Fibroblast of the aortic adventitia (primary cell): ENCODE measurements at regions not wholly inside any gene's neighbourhood (a gene's known extent, or its start where the extent isn't known, plus 50 kb on each side); places are given as distances from the start of the nearest gene placed in this dataset.

ENCODE experiments used
- DNase-seq: peaks from one replicate; pipeline ENCODE4 v3.0.0-alpha.2; 2010; ENCODE audit warnings: low read depth
- H3K4me3 ChIP-seq: 2 replicates; pipeline ENCODE4 v1.5.1; 2011; ENCODE audit warnings: low read depth, mild to moderate bottlenecking, control low read depth, low read length, moderate library complexity
- TF ChIP-seq, protein P1 (sequence below): IDR thresholded peaks from 2 replicates; pipeline ENCODE4 v1.5.1; 2011; ENCODE audit warnings: mild to moderate bottlenecking, low read length, control low read depth, inconsistent platforms; ENCODE audit not compliant: insufficient read depth

DNA sequence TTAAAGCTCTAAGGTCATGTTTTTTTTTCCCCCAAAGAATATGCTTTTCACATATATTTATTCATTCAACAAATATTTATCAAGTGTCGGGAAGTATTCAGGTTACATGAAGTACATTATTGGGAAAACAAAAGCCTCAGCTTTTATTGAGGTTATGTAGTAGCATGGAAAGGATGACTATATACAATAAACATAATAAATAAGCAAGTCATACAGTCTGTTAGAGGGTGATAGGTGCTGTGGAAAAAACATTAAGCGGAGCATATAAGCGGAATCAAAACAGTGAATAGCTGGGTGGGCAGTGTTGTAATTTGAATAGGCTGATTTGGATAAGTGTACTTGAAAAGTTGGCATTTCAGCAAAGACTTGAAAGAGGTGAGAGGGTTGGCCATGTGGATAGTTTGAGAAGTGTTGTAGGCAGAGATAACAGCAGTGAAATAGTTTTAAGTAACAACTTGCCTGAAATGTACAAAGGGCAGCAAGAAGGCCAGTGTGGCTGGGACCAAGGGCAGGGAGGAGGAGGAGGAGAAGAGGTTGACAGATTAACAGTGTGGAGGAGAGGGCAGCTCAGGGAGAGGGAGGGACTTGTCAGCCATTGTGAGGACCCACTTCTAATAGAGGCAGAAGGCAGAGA, 558.7 kb downstream of the SPRY1 start:
- TF ChIP-seq, protein P1, sequence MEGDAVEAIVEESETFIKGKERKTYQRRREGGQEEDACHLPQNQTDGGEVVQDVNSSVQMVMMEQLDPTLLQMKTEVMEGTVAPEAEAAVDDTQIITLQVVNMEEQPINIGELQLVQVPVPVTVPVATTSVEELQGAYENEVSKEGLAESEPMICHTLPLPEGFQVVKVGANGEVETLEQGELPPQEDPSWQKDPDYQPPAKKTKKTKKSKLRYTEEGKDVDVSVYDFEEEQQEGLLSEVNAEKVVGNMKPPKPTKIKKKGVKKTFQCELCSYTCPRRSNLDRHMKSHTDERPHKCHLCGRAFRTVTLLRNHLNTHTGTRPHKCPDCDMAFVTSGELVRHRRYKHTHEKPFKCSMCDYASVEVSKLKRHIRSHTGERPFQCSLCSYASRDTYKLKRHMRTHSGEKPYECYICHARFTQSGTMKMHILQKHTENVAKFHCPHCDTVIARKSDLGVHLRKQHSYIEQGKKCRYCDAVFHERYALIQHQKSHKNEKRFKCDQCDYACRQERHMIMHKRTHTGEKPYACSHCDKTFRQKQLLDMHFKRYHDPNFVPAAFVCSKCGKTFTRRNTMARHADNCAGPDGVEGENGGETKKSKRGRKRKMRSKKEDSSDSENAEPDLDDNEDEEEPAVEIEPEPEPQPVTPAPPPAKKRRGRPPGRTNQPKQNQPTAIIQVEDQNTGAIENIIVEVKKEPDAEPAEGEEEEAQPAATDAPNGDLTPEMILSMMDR, result no peak
- no peak for DNase-seq
- no peak overlapping the region for H3K4me3 ChIP-seq

GRCh38 chr4:123956204-123956603, 559.6 kb downstream of the SPRY1 start:
- no peak for DNase-seq
- TF ChIP-seq, protein P1, result no peak
- H3K4me3 ChIP-seq, result no peak overlapping the region

- peak; percentile 43 for DNase-seq
- TF ChIP-seq, protein P1, result no peak
- H3K4me3 ChIP-seq, result no peak overlapping the region
Observed at GRCh38 chr4:123966990-123967769, 570.6 kb downstream of the SPRY1 start.

DNA sequence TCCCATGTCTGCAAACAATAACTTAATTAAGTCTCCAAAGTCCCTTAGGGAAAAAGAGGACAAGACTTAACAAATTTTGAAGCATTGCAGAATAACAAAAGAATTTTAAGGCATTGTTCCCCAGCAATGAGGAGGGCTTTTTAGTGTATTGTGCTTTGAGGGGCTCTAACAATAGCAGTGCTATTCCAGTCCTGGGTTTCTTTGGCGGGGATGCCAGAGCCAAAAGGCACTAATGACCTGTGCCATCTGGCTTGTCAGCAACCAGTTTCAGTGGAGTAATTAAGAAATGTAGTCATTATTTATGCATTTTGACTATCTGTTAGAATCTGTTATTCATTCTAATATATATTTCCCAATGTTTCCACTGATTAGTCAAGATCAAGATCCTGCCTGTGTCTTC, 575.4 kb downstream of the SPRY1 start:
- H3K4me3 ChIP-seq, result no peak overlapping the region
- TF ChIP-seq, protein P1, result no peak
- no peak for DNase-seq

DNA sequence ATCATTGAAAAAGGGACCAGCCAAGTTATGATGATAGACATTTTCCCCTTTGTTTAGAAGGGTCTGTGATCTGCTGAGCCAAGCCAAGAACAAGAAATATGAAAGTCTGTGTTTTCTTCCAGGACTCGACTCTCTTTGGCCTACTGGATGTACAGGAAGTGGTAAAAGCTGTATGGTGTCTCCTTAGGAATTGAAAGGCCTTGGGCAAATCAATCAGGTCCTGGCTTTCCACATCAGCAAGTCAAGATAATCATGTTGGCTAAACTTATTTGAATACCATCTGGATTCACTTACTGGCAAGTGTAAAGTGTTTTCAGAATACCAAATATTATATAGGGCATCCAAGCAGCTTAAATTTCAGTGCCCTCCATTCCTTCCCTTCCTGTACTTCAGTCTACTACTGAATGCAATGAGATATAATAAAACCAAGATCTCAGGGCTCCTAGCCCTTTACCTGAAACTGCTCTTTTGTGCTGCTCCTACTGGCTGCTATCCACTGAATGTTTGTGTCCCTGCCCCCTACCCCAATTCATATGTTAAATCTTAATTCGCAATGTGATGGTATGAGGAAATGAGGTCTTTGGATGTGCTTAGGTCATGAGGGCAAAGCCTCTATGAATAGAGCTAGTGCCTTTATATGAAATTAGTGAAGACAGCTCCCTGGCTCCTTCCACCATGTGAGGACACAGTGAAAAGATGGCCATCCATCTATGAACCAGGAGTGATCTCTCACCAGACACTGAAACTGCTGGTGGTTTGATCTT, 578.0 kb downstream of the SPRY1 start:
- H3K4me3 ChIP-seq, result no peak overlapping the region
- DNase-seq, result peak; percentile 49
- TF ChIP-seq, protein P1, result no peak

- DNase-seq, result no peak
Observed at GRCh38 chr4:123976285-123976684, 579.7 kb downstream of the SPRY1 start.

More at GRCh38 chr4:123976285-123976684, 579.7 kb downstream of the SPRY1 start:
- TF ChIP-seq, protein P1, result no peak
- H3K4me3 ChIP-seq, result no peak overlapping the region
